IPS-15b (cell line): ENCODE measurements at regions not wholly inside any gene's neighbourhood (a gene's known extent, or its start where the extent isn't known, plus 50 kb on each side); places are given as distances from the start of the nearest gene placed in this dataset.

Source experiments
- H3K27me3 ChIP-seq: one replicate; pipeline ENCODE4 v1.6.1; 2013; ENCODE audit warnings: low read length; ENCODE audit not compliant: control insufficient read depth, insufficient read depth
- H3K36me3 ChIP-seq: one replicate; pipeline ENCODE4 v1.6.1; 2013; ENCODE audit warnings: low read length; ENCODE audit not compliant: control insufficient read depth, insufficient read depth
- H3K4me1 ChIP-seq: one replicate; pipeline ENCODE4 v1.6.1; 2013; ENCODE audit warnings: mild to moderate bottlenecking, low read length; ENCODE audit not compliant: control insufficient read depth, insufficient read depth
- H3K4me3 ChIP-seq: one replicate; pipeline ENCODE4 v1.5.1; 2013; ENCODE audit warnings: low read depth, low read length
- H3K9ac ChIP-seq: one replicate; pipeline ENCODE4 v1.6.1; 2013; ENCODE audit warnings: low read depth, mild to moderate bottlenecking, low read length
- H3K9me3 ChIP-seq: one replicate; pipeline ENCODE4 v1.6.1; 2013; ENCODE audit warnings: mild to moderate bottlenecking, low read length; ENCODE audit not compliant: control insufficient read depth, insufficient read depth

DNA sequence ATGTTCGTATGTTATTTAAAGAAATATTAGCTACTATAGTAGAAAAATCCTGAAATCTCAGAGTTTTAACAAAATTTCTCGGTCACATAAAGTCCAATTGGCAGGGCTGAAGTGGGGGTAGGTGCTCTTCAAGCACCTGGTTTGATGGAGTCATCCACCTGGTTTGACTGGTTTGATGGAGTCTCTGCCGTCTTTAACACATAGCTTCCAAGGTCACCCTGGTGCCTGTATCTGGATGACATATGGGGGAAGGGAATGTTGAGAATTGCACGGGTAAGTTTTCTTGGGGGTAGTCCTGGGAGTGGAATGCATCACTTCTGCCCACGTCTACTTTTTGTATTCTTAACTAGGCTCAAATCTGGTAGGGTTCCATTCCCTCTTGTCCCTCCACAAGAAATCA lies 351.2 kb downstream of the SH3GL2 start:
- Histone ChIP-seq H3K27me3 (no peaks in the 10 kb centered on the region), H3K4me3 (no peak overlapping the region), H3K9me3 (no peaks in the 10 kb centered on the region), H3K9ac (no peak overlapping the region), H3K36me3 (no peaks in the 10 kb centered on the region), H3K4me1 (no peaks in the 10 kb centered on the region)

GRCh38 chr9:17936365-17936764 lies 357.5 kb downstream of the SH3GL2 start:
- Histone ChIP-seq H3K36me3 (no peaks in the 10 kb centered on the region), H3K27me3 (no peaks in the 10 kb centered on the region), H3K4me3 (no peak overlapping the region), H3K4me1 (no peaks in the 10 kb centered on the region), H3K9me3 (no peaks in the 10 kb centered on the region), H3K9ac (no peak overlapping the region)

DNA sequence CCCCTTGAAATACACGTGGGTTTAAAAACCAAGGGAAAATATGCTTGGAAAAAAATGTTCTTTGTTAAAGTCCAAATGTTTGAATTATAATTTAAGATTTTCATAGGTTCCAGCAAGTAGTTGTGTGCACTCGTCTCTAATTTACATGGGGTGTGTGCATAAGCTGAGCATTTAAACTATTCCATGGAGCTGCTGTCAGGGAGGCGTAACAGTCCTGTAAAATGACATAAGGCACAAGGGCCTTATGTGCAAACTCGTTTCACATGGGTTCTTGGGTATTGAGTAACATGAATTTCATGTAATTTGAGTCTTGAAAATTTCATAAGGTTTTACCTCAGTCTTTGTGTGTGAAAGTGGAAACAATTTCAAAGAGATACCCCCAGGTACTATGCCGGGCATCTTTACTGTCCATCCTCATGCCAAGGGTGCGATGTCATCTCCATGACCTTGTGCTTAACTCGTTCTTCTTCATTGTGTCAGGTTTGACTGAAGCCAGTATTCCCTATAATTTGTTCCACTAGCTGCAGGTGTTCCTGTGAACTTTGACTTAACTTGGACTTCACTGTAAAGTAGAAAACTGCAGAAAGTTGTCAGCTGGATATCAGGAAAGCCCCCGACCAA lies 359.3 kb downstream of the SH3GL2 start:
- Histone ChIP-seq H3K27me3 (no peaks in the 10 kb centered on the region), H3K9ac (no peak overlapping the region), H3K4me1 (no peaks in the 10 kb centered on the region), H3K9me3 (no peaks in the 10 kb centered on the region), H3K4me3 (no peak overlapping the region), H3K36me3 (no peaks in the 10 kb centered on the region)

DNA sequence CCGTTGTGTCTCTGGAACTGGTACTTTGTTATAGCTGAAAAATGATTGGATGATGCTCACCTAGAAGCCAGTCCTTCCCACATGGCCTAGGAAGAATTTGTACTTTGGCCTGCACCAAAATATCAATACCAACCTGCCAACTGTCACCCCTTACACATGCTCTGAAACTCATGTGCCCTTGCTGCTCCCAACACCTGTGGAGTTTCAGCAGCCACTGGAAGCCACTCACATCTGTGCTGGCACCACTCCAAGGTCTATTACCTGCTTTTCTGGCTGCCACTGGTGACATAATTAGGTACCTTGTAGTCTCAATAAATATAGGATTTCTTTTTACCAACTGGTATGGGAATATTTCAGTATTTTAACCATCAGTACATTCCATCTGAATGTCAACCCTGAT lies 363.6 kb downstream of the SH3GL2 start:
- Histone ChIP-seq H3K9ac (no peak overlapping the region), H3K9me3 (no peaks in the 10 kb centered on the region), H3K4me3 (no peak overlapping the region), H3K36me3 (no peaks in the 10 kb centered on the region), H3K4me1 (no peaks in the 10 kb centered on the region), H3K27me3 (no peaks in the 10 kb centered on the region)

- H3K36me3 ChIP-seq: no peaks in the 10 kb centered on the region
- no peaks in the 10 kb centered on the region for H3K4me1 ChIP-seq
- H3K9ac ChIP-seq: no peak overlapping the region
- no peaks in the 10 kb centered on the region for H3K9me3 ChIP-seq
- no peak overlapping the region for H3K4me3 ChIP-seq
- H3K27me3 ChIP-seq: no peaks in the 10 kb centered on the region
These were observed 376.5 kb downstream of the SH3GL2 start for GRCh38 chr9:17955409-17955808.

DNA sequence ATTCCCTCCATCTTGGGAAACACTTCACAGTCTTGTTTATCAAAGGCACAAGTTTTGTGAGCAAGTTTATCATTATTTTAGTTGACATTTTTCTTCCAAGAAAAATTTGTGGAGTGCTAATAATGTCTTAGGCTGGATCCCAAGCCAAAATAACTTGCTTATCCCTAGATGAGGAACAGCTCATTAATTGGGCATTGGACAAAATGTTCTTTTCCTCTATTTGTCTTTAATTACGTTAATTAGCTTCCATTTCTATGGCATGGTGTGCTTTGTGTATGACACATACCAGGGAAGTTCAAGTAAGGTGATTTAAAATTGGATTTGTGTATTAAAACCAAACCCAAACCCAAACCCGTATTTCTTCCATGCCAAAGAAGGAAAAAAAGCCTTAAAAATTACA lies 379.5 kb downstream of the SH3GL2 start:
- Histone ChIP-seq H3K4me1 (no peaks in the 10 kb centered on the region), H3K27me3 (no peaks in the 10 kb centered on the region), H3K4me3 (no peak overlapping the region), H3K36me3 (no peaks in the 10 kb centered on the region), H3K9ac (no peak overlapping the region), H3K9me3 (no peaks in the 10 kb centered on the region)

DNA sequence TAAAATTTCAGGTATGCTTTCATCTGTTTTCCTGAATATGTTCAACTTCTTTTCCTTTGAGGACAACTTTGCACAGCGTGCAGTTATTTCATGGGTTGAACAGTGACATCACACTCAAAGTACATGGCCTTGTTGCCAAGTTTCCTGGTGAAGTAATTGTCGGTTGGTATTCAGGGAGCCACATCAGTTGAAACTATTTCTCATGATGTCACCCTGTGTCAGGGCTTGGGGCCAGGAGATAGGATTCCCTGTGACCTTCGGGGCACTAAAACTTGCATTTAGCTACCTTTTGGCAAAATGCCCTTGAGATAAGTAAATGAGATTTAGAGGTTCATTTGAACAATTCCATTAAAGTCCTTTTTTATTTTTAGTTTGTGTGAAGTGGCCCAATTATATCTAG lies 383.9 kb downstream of the SH3GL2 start:
- H3K36me3 ChIP-seq: no peaks in the 10 kb centered on the region
- no peaks in the 10 kb centered on the region for H3K27me3 ChIP-seq
- H3K4me1 ChIP-seq: no peaks in the 10 kb centered on the region
- H3K9ac ChIP-seq: no peak overlapping the region
- H3K4me3 ChIP-seq: no peak overlapping the region
- H3K9me3 ChIP-seq: no peaks in the 10 kb centered on the region

- Histone ChIP-seq H3K4me1 (no peaks in the 10 kb centered on the region), H3K4me3 (no peak overlapping the region), H3K9ac (no peak overlapping the region), H3K9me3 (no peaks in the 10 kb centered on the region), H3K27me3 (no peaks in the 10 kb centered on the region), H3K36me3 (no peaks in the 10 kb centered on the region)
These were observed 384.6 kb downstream of the SH3GL2 start for GRCh38 chr9:17963498-17963897.

DNA sequence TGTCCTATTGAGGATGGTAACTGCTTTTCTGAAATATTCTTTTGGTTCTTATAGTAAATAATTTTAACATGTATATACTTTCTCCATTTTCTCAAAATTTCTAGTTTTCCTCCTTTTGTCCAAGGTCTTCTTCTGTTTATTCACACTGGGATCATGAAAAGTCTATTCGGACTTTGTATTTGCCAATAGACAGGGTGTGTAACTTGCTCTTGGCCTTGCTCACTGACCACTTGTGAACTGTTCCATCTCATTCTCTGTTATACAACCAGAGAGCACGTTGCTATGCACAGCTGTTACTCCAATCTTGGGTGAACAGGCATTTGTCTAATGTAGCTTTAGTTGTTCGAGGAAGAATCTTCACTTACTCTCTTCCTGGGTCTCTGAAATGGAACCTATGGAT lies 388.9 kb downstream of the SH3GL2 start:
- no peak overlapping the region for H3K4me3 ChIP-seq
- no peaks in the 10 kb centered on the region for H3K36me3 ChIP-seq
- no peaks in the 10 kb centered on the region for H3K4me1 ChIP-seq
- no peaks in the 10 kb centered on the region for H3K27me3 ChIP-seq
- H3K9me3 ChIP-seq: no peaks in the 10 kb centered on the region
- no peak overlapping the region for H3K9ac ChIP-seq

- Histone ChIP-seq H3K36me3 (no peaks in the 10 kb centered on the region), H3K4me3 (no peak overlapping the region), H3K27me3 (no peaks in the 10 kb centered on the region), H3K9ac (no peak overlapping the region), H3K4me1 (no peaks in the 10 kb centered on the region), H3K9me3 (no peaks in the 10 kb centered on the region)
These were observed 390.4 kb downstream of the SH3GL2 start for GRCh38 chr9:17969232-17969631.

DNA sequence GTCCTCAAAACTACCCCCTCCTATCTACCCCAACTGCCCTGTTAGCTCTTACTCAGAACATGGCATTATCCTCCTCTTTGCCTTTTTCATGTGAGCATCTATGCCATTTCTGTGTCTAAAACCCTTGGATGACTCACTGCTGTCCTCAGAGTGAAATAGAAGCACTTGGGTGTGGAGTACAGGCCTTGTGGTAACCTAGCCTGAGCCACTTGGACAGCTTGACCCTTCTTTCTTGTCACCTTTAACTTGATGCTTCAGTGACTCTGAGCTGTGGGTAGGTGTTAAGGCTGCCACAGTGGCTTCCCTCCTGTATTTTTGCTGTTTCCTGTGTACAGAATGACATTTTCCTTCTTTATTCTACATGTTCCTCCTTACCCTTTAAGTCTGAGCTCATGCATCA lies 391.4 kb downstream of the SH3GL2 start:
- H3K36me3 ChIP-seq: no peaks in the 10 kb centered on the region
- no peak overlapping the region for H3K4me3 ChIP-seq
- H3K9me3 ChIP-seq: no peaks in the 10 kb centered on the region
- no peaks in the 10 kb centered on the region for H3K4me1 ChIP-seq
- no peak overlapping the region for H3K9ac ChIP-seq
- H3K27me3 ChIP-seq: no peaks in the 10 kb centered on the region

DNA sequence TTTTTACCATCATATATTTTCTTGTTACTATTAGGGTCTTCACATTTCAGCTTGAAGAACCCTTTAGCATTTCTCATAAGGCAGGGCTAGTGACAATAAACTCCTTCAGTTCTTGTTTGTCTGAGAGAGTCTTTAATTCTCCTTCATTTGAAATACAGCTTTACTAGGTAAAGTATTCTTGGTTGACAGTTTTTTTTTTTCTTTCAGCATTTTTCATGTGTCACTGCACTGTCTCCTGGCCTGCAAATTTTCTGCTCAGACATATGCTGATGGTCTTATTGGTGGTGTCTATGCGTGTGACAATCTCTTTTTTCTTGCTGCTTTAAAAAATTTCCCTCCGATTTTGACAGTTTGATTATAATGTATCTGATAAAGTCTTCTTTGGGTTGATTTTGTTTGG lies 399.9 kb downstream of the SH3GL2 start:
- H3K27me3 ChIP-seq: no peaks in the 10 kb centered on the region
- no peak overlapping the region for H3K4me3 ChIP-seq
- peaks cover 6% of the 10 kb centered on the region for H3K9me3 ChIP-seq
- no peak overlapping the region for H3K9ac ChIP-seq
- H3K36me3 ChIP-seq: no peaks in the 10 kb centered on the region
- H3K4me1 ChIP-seq: no peaks in the 10 kb centered on the region
